ENCODE measurements at regions not wholly inside any gene's neighbourhood (a gene's known extent, or its start where the extent isn't known, plus 50 kb on each side); places are given as distances from the start of the nearest gene placed in this dataset.

GRCh38 chr2:128427413-128427755 is 108.7 kb upstream of the HS6ST1 start:
- no peak for TF ChIP-seq CTCF (optimal IDR thresholded peaks at IDR 0.05 in 1 of 3, IDR thresholded peaks at IDR 0.05 in 1 of 3, conservative IDR thresholded peaks at IDR 0.05 in 1 of 3; ENCODE audit: extremely low read depth in 1 of 3, insufficient read depth in 2 of 3, low read length in 3 of 3)
- TF ChIP-seq EZH2 (IDR thresholded peaks at IDR 0.05; ENCODE audit: low read length), result no peak
